ENCODE measurements at regions not wholly inside any gene's neighbourhood (a gene's known extent, or its start where the extent isn't known, plus 50 kb on each side); places are given as distances from the start of the nearest gene placed in this dataset.

GRCh38 chr15:29532296-29532695 lies 262.7 kb upstream of the NSMCE3 start:
- Histone ChIP-seq H3K4me1 (ENCODE audit: insufficient read depth) (no peaks in the 10 kb centered on the region), H4K20me1 (ENCODE audit: insufficient read depth, poor library complexity, severe bottlenecking) (no peaks in the 10 kb centered on the region), H3K9me3 (ENCODE audit: low read depth) (no peaks in the 10 kb centered on the region), H3K36me3 (replicated peaks; ENCODE audit: insufficient read depth, low read depth) (no peaks in the 10 kb centered on the region), H2AFZ (no peak overlapping the region), H3K27ac (no peak overlapping the region), H3K9me2 (replicated peaks; ENCODE audit: insufficient read depth) (no peaks in the 10 kb centered on the region), H3K4me3 (no peak overlapping the region), H3K27me3 (no peaks in the 10 kb centered on the region), H3K79me2 (no peaks in the 10 kb centered on the region), H3K4me2 (no peak overlapping the region)
- 90% methylated on average over 1 of the region's 1 CpG for WGBS (ENCODE audit: low lambda C conversion rate, missing lambda C conversion rate)
- TF ChIP-seq EZH2phosphoT487 (IDR thresholded peaks at IDR 0.05; ENCODE audit: low read depth, severe bottlenecking, unreplicated experiment) (no peak), CTCF (IDR thresholded peaks at IDR 0.05; ENCODE audit: poor library complexity) (no peak)
- no peak for DNase-seq (ENCODE audit: low spot score)

- no peak overlapping the region for H3K4me3 ChIP-seq
- H3K27me3 ChIP-seq = no peaks in the 10 kb centered on the region
- H2AFZ ChIP-seq = no peak overlapping the region
- H3K27ac ChIP-seq = no peak overlapping the region
- H3K9me2 ChIP-seq (replicated peaks; ENCODE audit: insufficient read depth) = no peaks in the 10 kb centered on the region
- no peaks in the 10 kb centered on the region for H3K4me1 ChIP-seq (ENCODE audit: insufficient read depth)
- no peaks in the 10 kb centered on the region for H3K79me2 ChIP-seq
- H3K9me3 ChIP-seq (ENCODE audit: low read depth) = no peaks in the 10 kb centered on the region
- H4K20me1 ChIP-seq (ENCODE audit: insufficient read depth, poor library complexity, severe bottlenecking) = no peaks in the 10 kb centered on the region
- TF ChIP-seq EZH2phosphoT487 (IDR thresholded peaks at IDR 0.05; ENCODE audit: low read depth, severe bottlenecking, unreplicated experiment) = no peak
- DNase-seq (ENCODE audit: low spot score) = no peak
- no peaks in the 10 kb centered on the region for H3K36me3 ChIP-seq (replicated peaks; ENCODE audit: insufficient read depth, low read depth)
- H3K4me2 ChIP-seq = no peak overlapping the region
- 89% methylated on average over 9 of the region's 9 CpGs for WGBS (ENCODE audit: low lambda C conversion rate, missing lambda C conversion rate)
Observed at GRCh38 chr15:29530966-29531365, 261.3 kb upstream of the NSMCE3 start.

DNA sequence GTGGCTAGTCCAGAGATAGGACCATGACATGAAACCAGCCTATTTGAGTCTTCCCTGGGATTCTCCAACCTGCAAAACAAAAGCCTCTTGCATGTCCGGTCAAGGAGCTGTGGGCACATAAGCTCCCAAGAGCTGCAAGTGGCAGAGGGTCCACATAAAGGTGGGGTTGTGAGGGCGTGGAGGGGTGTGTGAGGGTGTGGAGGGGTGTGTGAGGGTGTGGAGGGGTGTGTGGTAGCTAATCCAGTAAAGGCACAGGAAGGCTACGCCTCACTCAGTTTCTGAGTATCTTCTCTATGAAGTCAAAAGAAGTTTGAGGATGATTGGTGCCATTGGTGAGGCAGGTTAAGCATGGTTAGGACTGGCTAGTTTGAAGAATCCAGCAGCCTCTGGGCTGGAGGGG lies 259.4 kb upstream of the NSMCE3 start:
- H3K9me3 ChIP-seq (ENCODE audit: low read depth) = no peaks in the 10 kb centered on the region
- TF ChIP-seq EZH2 (IDR thresholded peaks at IDR 0.05; ENCODE audit: borderline replicate concordance) (no peak), EZH2phosphoT487 (IDR thresholded peaks at IDR 0.05; ENCODE audit: low read depth, severe bottlenecking, unreplicated experiment) (no peak), CTCF (IDR thresholded peaks at IDR 0.05; ENCODE audit: poor library complexity) (no peak)
- no peak overlapping the region for H3K4me3 ChIP-seq
- H2AFZ ChIP-seq = no peak overlapping the region
- H3K9me2 ChIP-seq (replicated peaks; ENCODE audit: insufficient read depth) = no peaks in the 10 kb centered on the region
- H3K27me3 ChIP-seq = no peaks in the 10 kb centered on the region
- 94% methylated on average over 3 of the region's 3 CpGs for WGBS (ENCODE audit: low lambda C conversion rate, missing lambda C conversion rate)
- no peak for DNase-seq (ENCODE audit: low spot score)
- H3K4me2 ChIP-seq = no peak overlapping the region
- H3K79me2 ChIP-seq = no peaks in the 10 kb centered on the region
- no peaks in the 10 kb centered on the region for H4K20me1 ChIP-seq (ENCODE audit: insufficient read depth, poor library complexity, severe bottlenecking)
- H3K36me3 ChIP-seq (replicated peaks; ENCODE audit: insufficient read depth, low read depth) = no peaks in the 10 kb centered on the region
- no peaks in the 10 kb centered on the region for H3K4me1 ChIP-seq (ENCODE audit: insufficient read depth)
- H3K27ac ChIP-seq = no peak overlapping the region

GRCh38 chr15:29528276-29528675 lies 258.7 kb upstream of the NSMCE3 start:
- H3K27ac ChIP-seq = no peak overlapping the region
- no peaks in the 10 kb centered on the region for H3K79me2 ChIP-seq
- H2AFZ ChIP-seq = no peak overlapping the region
- no peaks in the 10 kb centered on the region for H4K20me1 ChIP-seq (ENCODE audit: insufficient read depth, poor library complexity, severe bottlenecking)
- H3K4me2 ChIP-seq = no peak overlapping the region
- no peaks in the 10 kb centered on the region for H3K9me3 ChIP-seq (ENCODE audit: low read depth)
- H3K4me1 ChIP-seq (ENCODE audit: insufficient read depth) = no peaks in the 10 kb centered on the region
- H3K27me3 ChIP-seq = no peaks in the 10 kb centered on the region
- no peak for TF ChIP-seq EZH2 (IDR thresholded peaks at IDR 0.05; ENCODE audit: borderline replicate concordance)
- TF ChIP-seq CTCF (IDR thresholded peaks at IDR 0.05; ENCODE audit: poor library complexity) = no peak
- no peak for TF ChIP-seq EZH2phosphoT487 (IDR thresholded peaks at IDR 0.05; ENCODE audit: low read depth, severe bottlenecking, unreplicated experiment)
- H3K9me2 ChIP-seq (replicated peaks; ENCODE audit: insufficient read depth) = no peaks in the 10 kb centered on the region
- DNase-seq (ENCODE audit: low spot score) = no peak
- 64% methylated on average over 1 of the region's 1 CpG for WGBS (ENCODE audit: low lambda C conversion rate, missing lambda C conversion rate)
- no peak overlapping the region for H3K4me3 ChIP-seq
- no peaks in the 10 kb centered on the region for H3K36me3 ChIP-seq (replicated peaks; ENCODE audit: insufficient read depth, low read depth)
